SU-DHL-6 (cell line): ENCODE measurements at regions not wholly inside any gene's neighbourhood (a gene's known extent, or its start where the extent isn't known, plus 50 kb on each side); places are given as distances from the start of the nearest gene placed in this dataset.

Experiments
- EZH2phosphoT487 ChIP-seq: fragments of 200-600 bp; sonication (generic), shearing (Covaris generic); conservative IDR thresholded peaks from 2 replicates; pipeline ENCODE4 v1.6.1; 2018; ENCODE audit warnings: mild to moderate bottlenecking, antibody characterized with exemption, low read length, moderate library complexity, mixed read lengths
- TF ChIP-seq, protein P1 (sequence below): fragments of 200-600 bp; sonication (generic); IDR thresholded peaks from one replicate; pipeline ENCODE4 v1.5.1; 2017; ENCODE audit warnings: antibody characterized with exemption, mild to moderate bottlenecking, low read length, moderate library complexity; ENCODE audit not compliant: insufficient read depth, poor library complexity, severe bottlenecking

- TF ChIP-seq, protein P1, sequence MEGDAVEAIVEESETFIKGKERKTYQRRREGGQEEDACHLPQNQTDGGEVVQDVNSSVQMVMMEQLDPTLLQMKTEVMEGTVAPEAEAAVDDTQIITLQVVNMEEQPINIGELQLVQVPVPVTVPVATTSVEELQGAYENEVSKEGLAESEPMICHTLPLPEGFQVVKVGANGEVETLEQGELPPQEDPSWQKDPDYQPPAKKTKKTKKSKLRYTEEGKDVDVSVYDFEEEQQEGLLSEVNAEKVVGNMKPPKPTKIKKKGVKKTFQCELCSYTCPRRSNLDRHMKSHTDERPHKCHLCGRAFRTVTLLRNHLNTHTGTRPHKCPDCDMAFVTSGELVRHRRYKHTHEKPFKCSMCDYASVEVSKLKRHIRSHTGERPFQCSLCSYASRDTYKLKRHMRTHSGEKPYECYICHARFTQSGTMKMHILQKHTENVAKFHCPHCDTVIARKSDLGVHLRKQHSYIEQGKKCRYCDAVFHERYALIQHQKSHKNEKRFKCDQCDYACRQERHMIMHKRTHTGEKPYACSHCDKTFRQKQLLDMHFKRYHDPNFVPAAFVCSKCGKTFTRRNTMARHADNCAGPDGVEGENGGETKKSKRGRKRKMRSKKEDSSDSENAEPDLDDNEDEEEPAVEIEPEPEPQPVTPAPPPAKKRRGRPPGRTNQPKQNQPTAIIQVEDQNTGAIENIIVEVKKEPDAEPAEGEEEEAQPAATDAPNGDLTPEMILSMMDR = no peak
- TF ChIP-seq EZH2phosphoT487 = no peak
Measured at GRCh38 chr18:76736309-76736708, 86.0 kb upstream of the ZNF236 start.
